IMR-90 (cell line): ENCODE measurements at regions not wholly inside any gene's neighbourhood (a gene's known extent, or its start where the extent isn't known, plus 50 kb on each side); places are given as distances from the start of the nearest gene placed in this dataset.
A peak's percentile ranks its signal among the peaks of the same experiment; 100 is the strongest.

Experiments used
- ATAC-seq: fragments of 200-7000 bp; cut with Tn5 transposase; 2 replicates; pipeline ENCODE4 v1.9.1; 2020; ENCODE audit warnings: low read depth, mild to moderate bottlenecking, moderate library complexity
- BruUV-seq: library from RNA; stranded (reverse); fragments of 400-500 nt; replicated peaks from 2 replicates; lab custom pipeline; 2021; lab: Mats Ljungman, UMichigan
- CTCF ChIA-PET: fragments of 300-600 bp; formaldehyde crosslinking; extraction: SDS; loops from one replicate; lab custom pipeline; 2021; ENCODE audit warnings: antibody characterized with exemption; lab: Yijun Ruan, JAX
- POLR2A ChIA-PET: fragments of 300-600 bp; sonication (Branson Sonifier 250); formaldehyde crosslinking; loops from one replicate; lab custom pipeline; 2022; ENCODE audit warnings: antibody characterized with exemption; ENCODE audit not compliant: unreplicated experiment; lab: Charles Lee
- DNase-seq: peaks from one replicate; pipeline ENCODE4 v3.0.0; 2013
- H2AFZ ChIP-seq: replicated peaks from 2 replicates; pipeline ENCODE3; 2013; ENCODE audit warnings: low read length, mild to moderate bottlenecking; ENCODE audit not compliant: poor library complexity
- H2AK5ac ChIP-seq: 2 replicates; pipeline ENCODE4 v1.6.1; 2013; ENCODE audit warnings: low read depth, low read length, inconsistent platforms
- H2AK9ac ChIP-seq: replicated peaks from 2 replicates; pipeline ENCODE3; 2013; ENCODE audit warnings: mild to moderate bottlenecking, low read depth, low read length, moderate library complexity; ENCODE audit not compliant: poor library complexity
- H2BK120ac ChIP-seq: 2 replicates; pipeline ENCODE4 v1.6.1; 2013; ENCODE audit warnings: low read depth, low read length, inconsistent platforms
- H2BK15ac ChIP-seq: 3 replicates; pipeline ENCODE4 v1.6.1; 2013; ENCODE audit warnings: low read depth, low read length, inconsistent platforms
- H2BK20ac ChIP-seq: 2 replicates; pipeline ENCODE4 v1.6.1; 2013; ENCODE audit warnings: low read depth, mild to moderate bottlenecking, inconsistent platforms, low read length, moderate library complexity
- H2BK5ac ChIP-seq: 2 replicates; pipeline ENCODE4 v1.6.1; 2013; ENCODE audit warnings: mild to moderate bottlenecking, low read depth, low read length, inconsistent platforms; ENCODE audit not compliant: poor library complexity, severe bottlenecking
- H3K14ac ChIP-seq: replicated peaks from 2 replicates; pipeline ENCODE4 v1.6.1; 2013; ENCODE audit warnings: low read depth, low read length, inconsistent platforms
- H3K18ac ChIP-seq: 2 replicates; pipeline ENCODE4 v1.6.1; 2013; ENCODE audit warnings: low read depth, low read length, control low read depth
- H3K23ac ChIP-seq: 2 replicates; pipeline ENCODE4 v1.6.1; 2013; ENCODE audit warnings: low read depth, low read length, inconsistent platforms
- H3K27ac ChIP-seq: 2 replicates; pipeline ENCODE4 v1.5.1; 2013; ENCODE audit warnings: mild to moderate bottlenecking, control low read depth, low read length; ENCODE audit not compliant: insufficient read depth
- H3K27me3 ChIP-seq: 2 replicates; pipeline ENCODE4 v1.6.1; 2013; ENCODE audit warnings: low read length; ENCODE audit not compliant: control insufficient read depth, insufficient read depth
- H3K36me3 ChIP-seq: 2 replicates; pipeline ENCODE4 v1.6.1; 2013; ENCODE audit warnings: low read length, mixed read lengths; ENCODE audit not compliant: control insufficient read depth, insufficient read depth
- H3K4ac ChIP-seq: 2 replicates; pipeline ENCODE4 v1.6.1; 2013; ENCODE audit warnings: low read depth, low read length, inconsistent platforms
- H3K4me1 ChIP-seq: 2 replicates; pipeline ENCODE4 v1.6.1; 2013; ENCODE audit warnings: low read length, mixed read lengths; ENCODE audit not compliant: control insufficient read depth, insufficient read depth
- H3K4me2 ChIP-seq: 2 replicates; pipeline ENCODE4 v1.6.1; 2013; ENCODE audit warnings: low read depth, mild to moderate bottlenecking, control low read depth, low read length, moderate library complexity
- H3K4me3 ChIP-seq: 2 replicates; pipeline ENCODE4 v1.5.1; 2013; ENCODE audit warnings: low read depth, mild to moderate bottlenecking, control low read depth, low read length, moderate library complexity; ENCODE audit not compliant: insufficient read depth
- H3K56ac ChIP-seq: 2 replicates; pipeline ENCODE4 v1.6.1; 2013; ENCODE audit warnings: low read length, inconsistent platforms; ENCODE audit not compliant: insufficient read depth; ENCODE audit errors: extremely low read depth
- H3K79me1 ChIP-seq, 2 experiments: 2 replicates each; pipeline ENCODE4 v1.6.1; 2013; ENCODE audit warnings: low read length in 2 of 2, inconsistent platforms in 1 of 2, low read depth in 1 of 2
- H3K9ac ChIP-seq: 2 replicates; pipeline ENCODE4 v1.6.1; 2013; ENCODE audit warnings: low read depth, low read length, control low read depth
- H3K9me1 ChIP-seq: 2 replicates; pipeline ENCODE4 v1.6.1; 2013; ENCODE audit warnings: low read length, inconsistent platforms; ENCODE audit not compliant: insufficient read depth
- H3K9me3 ChIP-seq: 2 replicates; pipeline ENCODE4 v1.6.1; 2013; ENCODE audit warnings: low read length; ENCODE audit not compliant: control insufficient read depth, insufficient read depth
- H4K20me1 ChIP-seq: 2 replicates; pipeline ENCODE4 v1.6.1; 2013; ENCODE audit warnings: low read length, inconsistent platforms; ENCODE audit not compliant: insufficient read depth
- H4K5ac ChIP-seq: 2 replicates; pipeline ENCODE4 v1.6.1; 2013; ENCODE audit warnings: mild to moderate bottlenecking, low read depth, low read length, control low read depth
- H4K8ac ChIP-seq, 2 experiments: 2 replicates each; pipeline ENCODE4 v1.6.1; 2013; ENCODE audit warnings: low read depth in 2 of 2, low read length in 2 of 2, control low read depth in 1 of 2, inconsistent platforms in 1 of 2
- H4K91ac ChIP-seq: 2 replicates; pipeline ENCODE4 v1.6.1; 2013; ENCODE audit warnings: low read depth, low read length, inconsistent platforms; ENCODE audit not compliant: insufficient read depth
- BHLHE40 ChIP-seq: fragments of 150-350 bp; IDR thresholded peaks from 2 replicates; pipeline ENCODE4 v1.6.1; 2016; ENCODE audit warnings: mild to moderate bottlenecking, low read depth, low read length
- CEBPB ChIP-seq: IDR thresholded peaks from 2 replicates; pipeline ENCODE4 v1.6.1; 2012; ENCODE audit warnings: low read depth, low read length, improper control_type of control experiment
- CHD1 ChIP-seq: IDR thresholded peaks from 2 replicates; pipeline ENCODE4 v1.6.1; 2012; ENCODE audit warnings: low read depth, low read length, improper control_type of control experiment
- ELK1 ChIP-seq: fragments of 150-350 bp; IDR thresholded peaks from 2 replicates; pipeline ENCODE4 v1.6.1; 2016; ENCODE audit warnings: low read depth, mild to moderate bottlenecking, low read length, moderate library complexity, borderline replicate concordance
- FOS ChIP-seq: fragments of 150-350 bp; IDR thresholded peaks from 2 replicates; pipeline ENCODE4 v1.6.1; 2016; ENCODE audit warnings: low read depth, low read length
- MXI1 ChIP-seq: IDR thresholded peaks from 2 replicates; pipeline ENCODE4 v1.6.1; 2012; ENCODE audit warnings: low read depth, mild to moderate bottlenecking, low read length, moderate library complexity, borderline replicate concordance
- NFE2L2 ChIP-seq: fragments of 150-350 bp; IDR thresholded peaks from 2 replicates; pipeline ENCODE4 v1.6.1; 2016; ENCODE audit warnings: low read depth, mild to moderate bottlenecking, low read length
- POLR2A ChIP-seq: IDR thresholded peaks from 2 replicates; pipeline ENCODE4 v1.6.1; 2012; ENCODE audit warnings: mild to moderate bottlenecking, low read depth, low read length
- RAD21 ChIP-seq: IDR thresholded peaks from 2 replicates; pipeline ENCODE4 v1.6.1; 2012; ENCODE audit warnings: low read length, improper control_type of control experiment
- RCOR1 ChIP-seq: IDR thresholded peaks from 2 replicates; pipeline ENCODE4 v1.6.1; 2012; ENCODE audit warnings: mild to moderate bottlenecking, low read length, improper control_type of control experiment; ENCODE audit not compliant: insufficient replicate concordance
- RFX5 ChIP-seq: IDR thresholded peaks from 2 replicates; pipeline ENCODE4 v1.8.0; 2012; ENCODE audit warnings: low read depth, mild to moderate bottlenecking, low read length, moderate library complexity
- SMC3 ChIP-seq: fragments of 150-350 bp; IDR thresholded peaks from 2 replicates; pipeline ENCODE4 v1.6.1; 2016; ENCODE audit warnings: low read depth, mild to moderate bottlenecking, antibody characterized with exemption, low read length, moderate library complexity
- WGBS, 2 experiments: methylation state at CpG; one replicate each; pipeline versions ENCODE4 v1.1.5 to v1.1.7; 2013; ENCODE audit warnings: missing lambda C conversion rate in 2 of 2; ENCODE audit not compliant: insufficient read length in 1 of 2; ENCODE audit errors: extremely low coverage in 2 of 2; 5-methylcytosine and 5-hydroxymethylcytosine counted together
- dilution Hi-C: fragments of 300-500 bp; cut with HindIII; formaldehyde crosslinking; loops from one replicate; pipeline ENCODE4 v1.14.3; 2018; ENCODE audit warnings: low sequenced_read_pairs; ENCODE audit not compliant: unreplicated experiment
- in situ Hi-C: fragments of 300-500 bp; cut with MboI; formaldehyde crosslinking; loops from 3 replicates; pipeline ENCODE4 v1.14.3; 2019; ENCODE audit warnings: low sequenced_read_pairs, inconsistent platforms, mixed read lengths
- intact Hi-C: fragments of 100-400 bp; cut with micrococcal nuclease; formaldehyde crosslinking; loops from 2 replicates; pipeline ENCODE4 v1.10.0; 2022
- TF ChIP-seq, protein P1 (sequence below): conservative IDR thresholded peaks from 2 replicates; pipeline ENCODE4 v1.5.1; 2012; ENCODE audit warnings: mild to moderate bottlenecking, low read depth, low read length, improper control_type of control experiment
- TF ChIP-seq, protein P2 (sequence below): fragments of 150-350 bp; IDR thresholded peaks from 2 replicates; pipeline ENCODE4 v1.6.1; 2017; ENCODE audit warnings: mild to moderate bottlenecking, antibody characterized with exemption, low read length, low read depth

DNA sequence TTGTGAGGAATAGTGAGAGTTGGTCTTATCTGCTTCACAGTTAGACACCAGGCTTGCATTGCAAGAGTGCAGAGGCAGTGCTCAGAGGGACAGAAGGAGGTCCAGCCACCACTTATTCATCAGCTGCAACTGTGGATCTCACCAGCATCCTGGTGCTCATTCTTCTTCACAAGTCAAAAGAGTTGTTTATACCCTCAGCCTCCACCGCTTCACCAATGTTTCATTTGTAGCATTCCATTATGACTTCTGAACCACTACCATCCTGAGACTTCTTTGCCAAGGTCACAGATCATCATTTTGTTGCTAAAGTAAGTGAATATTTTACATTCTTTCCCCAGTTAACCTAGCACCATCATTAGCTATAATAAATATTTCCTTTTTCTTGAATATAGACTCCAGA lies 230.5 kb upstream of the KITLG start:
- H4K20me1 ChIP-seq = no peaks in the 10 kb centered on the region
- H4K91ac ChIP-seq = no peak overlapping the region
- H2BK20ac ChIP-seq = no peak overlapping the region
- H3K4me2 ChIP-seq = no peak overlapping the region
- TF ChIP-seq FOS (no peak), BHLHE40 (no peak), ELK1 (no peak), NFE2L2 (no peak), POLR2A (no peak), MXI1 (no peak), CEBPB (no peak), CHD1 (no peak), RAD21 (no peak), RCOR1 (no peak), RFX5 (no peak), SMC3 (no peak)
- TF ChIP-seq, protein P1, sequence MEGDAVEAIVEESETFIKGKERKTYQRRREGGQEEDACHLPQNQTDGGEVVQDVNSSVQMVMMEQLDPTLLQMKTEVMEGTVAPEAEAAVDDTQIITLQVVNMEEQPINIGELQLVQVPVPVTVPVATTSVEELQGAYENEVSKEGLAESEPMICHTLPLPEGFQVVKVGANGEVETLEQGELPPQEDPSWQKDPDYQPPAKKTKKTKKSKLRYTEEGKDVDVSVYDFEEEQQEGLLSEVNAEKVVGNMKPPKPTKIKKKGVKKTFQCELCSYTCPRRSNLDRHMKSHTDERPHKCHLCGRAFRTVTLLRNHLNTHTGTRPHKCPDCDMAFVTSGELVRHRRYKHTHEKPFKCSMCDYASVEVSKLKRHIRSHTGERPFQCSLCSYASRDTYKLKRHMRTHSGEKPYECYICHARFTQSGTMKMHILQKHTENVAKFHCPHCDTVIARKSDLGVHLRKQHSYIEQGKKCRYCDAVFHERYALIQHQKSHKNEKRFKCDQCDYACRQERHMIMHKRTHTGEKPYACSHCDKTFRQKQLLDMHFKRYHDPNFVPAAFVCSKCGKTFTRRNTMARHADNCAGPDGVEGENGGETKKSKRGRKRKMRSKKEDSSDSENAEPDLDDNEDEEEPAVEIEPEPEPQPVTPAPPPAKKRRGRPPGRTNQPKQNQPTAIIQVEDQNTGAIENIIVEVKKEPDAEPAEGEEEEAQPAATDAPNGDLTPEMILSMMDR = no peak
- TF ChIP-seq, protein P2, sequence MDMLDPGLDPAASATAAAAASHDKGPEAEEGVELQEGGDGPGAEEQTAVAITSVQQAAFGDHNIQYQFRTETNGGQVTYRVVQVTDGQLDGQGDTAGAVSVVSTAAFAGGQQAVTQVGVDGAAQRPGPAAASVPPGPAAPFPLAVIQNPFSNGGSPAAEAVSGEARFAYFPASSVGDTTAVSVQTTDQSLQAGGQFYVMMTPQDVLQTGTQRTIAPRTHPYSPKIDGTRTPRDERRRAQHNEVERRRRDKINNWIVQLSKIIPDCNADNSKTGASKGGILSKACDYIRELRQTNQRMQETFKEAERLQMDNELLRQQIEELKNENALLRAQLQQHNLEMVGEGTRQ = no peak
- no peak overlapping the region for H3K23ac ChIP-seq
- H2AFZ ChIP-seq = peak overlapping the region; percentile 47
- no peak overlapping the region for H2AK9ac ChIP-seq
- BruUV-seq = no TSS peak
- H3K9me1 ChIP-seq = no peaks in the 10 kb centered on the region; the same call in 1 of the 2 replicates
- H2BK15ac ChIP-seq = no peak overlapping the region
- ChIA-PET CTCF (no interaction called here), POLR2A (no interaction called here)
- H3K4ac ChIP-seq = no peak overlapping the region
- no peak overlapping the region for H4K8ac ChIP-seq
- peak; percentile 31 for DNase-seq
- H3K79me1 ChIP-seq = no peaks in the 10 kb centered on the region
- peak; percentile 73 for ATAC-seq
- H3K27ac ChIP-seq = no peak overlapping the region
- WGBS, 2 experiments = no CpG with 5 or more reads among the region's 1 CpG
- H3K14ac ChIP-seq = no peak overlapping the region
- dilution Hi-C loops (no loop called here), in situ Hi-C loops (no loop called here), intact Hi-C loops (no loop called here)
- no peak overlapping the region for H3K9ac ChIP-seq
- no peaks in the 10 kb centered on the region for H3K27me3 ChIP-seq
- no peak overlapping the region for H3K4me3 ChIP-seq
- no peak overlapping the region for H2BK120ac ChIP-seq
- no peak overlapping the region for H3K56ac ChIP-seq
- no peak overlapping the region for H4K5ac ChIP-seq
- no peaks in the 10 kb centered on the region for H3K9me3 ChIP-seq
- H2AK5ac ChIP-seq = no peak overlapping the region; the same call in 1 of the 2 replicates
- no peaks in the 10 kb centered on the region; the same call in 1 of the 2 replicates for H3K4me1 ChIP-seq
- no peak overlapping the region for H3K18ac ChIP-seq
- H3K36me3 ChIP-seq = no peaks in the 10 kb centered on the region
- H2BK5ac ChIP-seq = no peak overlapping the region
